ENCODE measurements at regions not wholly inside any gene's neighbourhood (a gene's known extent, or its start where the extent isn't known, plus 50 kb on each side); places are given as distances from the start of the nearest gene placed in this dataset.

GRCh38 chr4:179858221-179858620 is 2385.0 kb upstream of the TENM3 start:
- TF ChIP-seq, protein P1, sequence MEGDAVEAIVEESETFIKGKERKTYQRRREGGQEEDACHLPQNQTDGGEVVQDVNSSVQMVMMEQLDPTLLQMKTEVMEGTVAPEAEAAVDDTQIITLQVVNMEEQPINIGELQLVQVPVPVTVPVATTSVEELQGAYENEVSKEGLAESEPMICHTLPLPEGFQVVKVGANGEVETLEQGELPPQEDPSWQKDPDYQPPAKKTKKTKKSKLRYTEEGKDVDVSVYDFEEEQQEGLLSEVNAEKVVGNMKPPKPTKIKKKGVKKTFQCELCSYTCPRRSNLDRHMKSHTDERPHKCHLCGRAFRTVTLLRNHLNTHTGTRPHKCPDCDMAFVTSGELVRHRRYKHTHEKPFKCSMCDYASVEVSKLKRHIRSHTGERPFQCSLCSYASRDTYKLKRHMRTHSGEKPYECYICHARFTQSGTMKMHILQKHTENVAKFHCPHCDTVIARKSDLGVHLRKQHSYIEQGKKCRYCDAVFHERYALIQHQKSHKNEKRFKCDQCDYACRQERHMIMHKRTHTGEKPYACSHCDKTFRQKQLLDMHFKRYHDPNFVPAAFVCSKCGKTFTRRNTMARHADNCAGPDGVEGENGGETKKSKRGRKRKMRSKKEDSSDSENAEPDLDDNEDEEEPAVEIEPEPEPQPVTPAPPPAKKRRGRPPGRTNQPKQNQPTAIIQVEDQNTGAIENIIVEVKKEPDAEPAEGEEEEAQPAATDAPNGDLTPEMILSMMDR (conservative IDR thresholded peaks at IDR 0.05; ENCODE audit: low read depth, low read length): no peak
- no peak for TF ChIP-seq EZH2 (IDR thresholded peaks at IDR 0.05; ENCODE audit: borderline replicate concordance, low read depth, low read length, poor library complexity, severe bottlenecking)
